Mesothelial cell of epicardium (in vitro differentiated cells): ENCODE measurements at regions not wholly inside any gene's neighbourhood (a gene's known extent, or its start where the extent isn't known, plus 50 kb on each side); places are given as distances from the start of the nearest gene placed in this dataset.
"Not testable (repeated sequence)": the region's sequence is repeated elsewhere in the genome, so short reads cannot be mapped to it uniquely, and the experiment has no call there.

Source experiments
- DNase-seq, 2 experiments: peaks; one replicate each; pipeline ENCODE4 v3.0.0; 2021; ENCODE audit warnings: low spot score in 2 of 2; ENCODE audit not compliant: unreplicated experiment in 2 of 2
- H3K27ac Mint-ChIP-seq: 2 replicates; pipeline ENCODE4 v1.8.0; 2021; ENCODE audit warnings: mixed read lengths
- H3K27me3 Mint-ChIP-seq: 2 replicates; pipeline ENCODE4 v1.8.0; 2021; ENCODE audit warnings: low read depth, mixed read lengths
- H3K36me3 Mint-ChIP-seq: 2 replicates; pipeline ENCODE4 v1.8.0; 2021; ENCODE audit warnings: mixed read lengths
- H3K4me1 Mint-ChIP-seq: 2 replicates; pipeline ENCODE4 v1.8.0; 2021; ENCODE audit warnings: mixed read lengths
- H3K4me3 Mint-ChIP-seq: 2 replicates; pipeline ENCODE4 v1.8.0; 2021; ENCODE audit warnings: mild to moderate bottlenecking, moderate library complexity, mixed read lengths
- H3K9me3 Mint-ChIP-seq: 2 replicates; pipeline ENCODE4 v1.8.0; 2021; ENCODE audit warnings: mixed read lengths
- CTCF ChIP-seq: fragments of 200-600 bp; sonication (generic); IDR thresholded peaks from one replicate; pipeline ENCODE4 v1.5.0; 2021; ENCODE audit warnings: antibody characterized with exemption; ENCODE audit not compliant: unreplicated experiment

DNA sequence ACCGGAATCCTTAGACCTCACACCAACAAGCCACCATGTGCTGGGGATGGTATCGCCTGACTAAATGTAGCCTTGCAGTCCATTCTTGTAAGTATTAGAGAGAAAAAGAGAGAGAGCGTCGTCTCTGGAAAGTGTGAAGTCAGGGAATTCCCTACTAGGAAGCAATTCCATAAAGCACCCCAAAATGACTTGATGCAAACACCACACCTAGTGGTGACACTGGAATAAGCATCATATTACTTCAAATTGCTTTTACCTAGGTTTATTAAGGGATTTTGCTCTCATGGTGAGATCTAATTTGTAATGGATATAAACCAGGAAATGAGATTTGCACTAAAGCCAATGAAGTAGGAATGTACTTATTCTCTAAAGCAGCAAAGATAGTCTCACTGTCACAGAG is 111.4 kb upstream of the METTL9 start:
- not testable (repeated sequence) for H3K9me3 Mint-ChIP-seq, DNase-seq, H3K36me3 Mint-ChIP-seq, H3K27me3 Mint-ChIP-seq, H3K4me3 Mint-ChIP-seq, H3K27ac Mint-ChIP-seq, H3K4me1 Mint-ChIP-seq

GRCh38 chr16:21499046-21499445 is 100.3 kb upstream of the METTL9 start:
- H3K27me3 Mint-ChIP-seq, H3K27ac Mint-ChIP-seq, H3K36me3 Mint-ChIP-seq, H3K4me3 Mint-ChIP-seq, DNase-seq, H3K4me1 Mint-ChIP-seq, H3K9me3 Mint-ChIP-seq: not testable (repeated sequence)

GRCh38 chr16:21501223-21501868 is 98.0 kb upstream of the METTL9 start:
- not testable (repeated sequence) for H3K9me3 Mint-ChIP-seq, H3K36me3 Mint-ChIP-seq, H3K4me1 Mint-ChIP-seq, H3K27me3 Mint-ChIP-seq
- peak overlapping the region; percentile 83 for H3K4me3 Mint-ChIP-seq
- H3K27ac Mint-ChIP-seq, result peak overlapping the region; percentile 97
- DNase-seq, result peak in 1 of 2 experiments; percentile 62

DNA sequence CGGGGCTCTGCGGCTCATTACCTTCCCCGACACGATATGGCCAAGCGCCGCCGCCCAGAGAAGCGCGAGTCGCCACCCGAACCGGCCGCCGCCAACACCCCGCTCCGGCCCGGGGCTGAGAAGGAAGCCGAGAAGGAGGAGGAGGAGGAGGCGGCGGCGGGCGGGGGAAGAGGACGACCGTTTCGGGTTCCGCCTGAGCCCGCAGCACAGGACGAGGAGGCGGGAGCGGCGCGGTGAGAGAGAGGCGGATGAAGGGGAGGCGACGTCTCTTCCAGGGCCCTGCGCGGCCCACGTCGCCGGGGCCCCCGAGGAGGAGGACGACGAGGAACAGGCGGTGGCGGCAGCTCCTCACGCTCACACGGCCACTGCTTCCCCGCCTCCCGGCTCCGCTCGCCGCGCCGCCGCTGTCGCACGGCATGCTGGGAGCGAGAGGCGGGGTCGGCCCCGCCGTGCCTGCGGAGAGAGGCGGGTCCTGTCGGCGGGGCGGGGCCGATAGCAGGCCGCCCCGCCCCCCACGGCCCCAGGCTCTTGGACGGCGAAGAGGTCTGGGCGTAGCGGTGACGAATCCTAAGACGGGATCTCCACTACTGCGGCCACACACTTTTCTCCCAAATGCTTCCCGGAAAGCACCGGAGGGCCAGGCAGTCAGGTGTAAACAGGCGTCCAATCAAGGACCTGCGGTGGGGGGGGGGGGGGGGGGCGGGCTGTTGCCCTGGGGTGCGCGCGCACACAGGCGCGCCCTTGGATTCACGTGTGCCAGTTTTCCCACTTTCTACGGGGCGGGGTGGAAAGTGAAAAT is 97.3 kb upstream of the METTL9 start:
- peak overlapping the region; percentile 83 for H3K4me3 Mint-ChIP-seq
- H3K9me3 Mint-ChIP-seq, result no peaks in the 10 kb centered on the region
- H3K27ac Mint-ChIP-seq, result peak overlapping the region; percentile 97
- H3K4me1 Mint-ChIP-seq, result peaks cover 1% of the 10 kb centered on the region
- no peaks in the 10 kb centered on the region for H3K27me3 Mint-ChIP-seq
- no peak for TF ChIP-seq CTCF
- H3K36me3 Mint-ChIP-seq, result no peaks in the 10 kb centered on the region
- peak; percentile 93 to 98 for DNase-seq

GRCh38 chr16:21503574-21503920 is 95.8 kb upstream of the METTL9 start:
- DNase-seq, H3K36me3 Mint-ChIP-seq, H3K27me3 Mint-ChIP-seq, H3K9me3 Mint-ChIP-seq: not testable (repeated sequence)
- Mint-ChIP-seq H3K27ac (peak overlapping the region; percentile 95), H3K4me3 (peak overlapping the region; percentile 83), H3K4me1 (peaks cover 12% of the 10 kb centered on the region)

DNA sequence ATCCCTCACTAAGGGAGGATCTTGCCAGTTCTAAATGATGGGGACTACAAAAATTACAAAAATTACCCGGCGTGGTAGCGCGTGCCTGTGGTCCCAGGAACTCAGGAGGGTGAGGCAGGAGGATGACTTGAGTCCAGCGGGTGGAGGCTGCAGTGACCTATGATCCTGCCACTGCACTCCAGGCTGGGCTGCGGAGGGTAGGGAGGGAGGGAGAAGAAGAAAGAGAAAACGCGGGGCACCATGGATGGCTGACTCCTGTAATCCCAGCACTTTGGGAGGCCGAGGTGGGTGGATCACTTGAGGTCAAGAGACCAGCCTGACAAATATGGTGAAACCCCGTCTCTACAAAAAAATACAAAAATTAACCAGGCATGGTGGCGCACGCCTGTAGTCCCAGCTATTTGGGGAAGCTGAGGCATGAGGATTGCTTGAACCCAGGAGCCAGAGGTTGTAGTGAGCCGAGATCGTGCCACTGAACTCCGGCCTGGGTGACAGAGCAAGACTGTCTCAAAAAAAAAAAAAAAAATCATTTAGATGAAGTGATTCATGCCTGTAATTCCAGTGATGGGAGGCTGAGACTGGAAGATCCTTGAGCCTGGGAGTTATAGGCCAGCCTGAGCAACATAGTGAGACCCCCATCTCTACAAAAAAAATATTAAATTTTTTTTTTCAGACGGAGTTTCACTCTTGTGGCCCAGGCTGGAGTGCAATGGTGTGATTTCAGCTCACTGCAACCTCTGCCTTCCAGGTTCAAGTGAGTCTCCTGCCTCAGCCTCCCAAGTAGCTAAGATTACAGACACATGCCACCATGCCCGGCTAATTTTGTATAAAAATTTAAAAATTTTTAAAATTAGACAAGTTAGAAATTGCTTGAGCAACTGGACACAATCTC is 95.2 kb upstream of the METTL9 start:
- H3K36me3 Mint-ChIP-seq, H3K27me3 Mint-ChIP-seq, H3K9me3 Mint-ChIP-seq: not testable (repeated sequence)
- peak overlapping the region; percentile 95 for H3K27ac Mint-ChIP-seq
- H3K4me1 Mint-ChIP-seq, result peaks cover 18% of the 10 kb centered on the region
- peak in 1 of 2 experiments; percentile 35 for DNase-seq
- H3K4me3 Mint-ChIP-seq, result peak overlapping the region; percentile 83

- H3K4me3 Mint-ChIP-seq, H3K9me3 Mint-ChIP-seq, H3K27me3 Mint-ChIP-seq, H3K36me3 Mint-ChIP-seq: not testable (repeated sequence)
- DNase-seq, result peak in 1 of 2 experiments; percentile 36
- H3K4me1 Mint-ChIP-seq, result peaks cover 20% of the 10 kb centered on the region
- peak overlapping the region; percentile 1 for H3K27ac Mint-ChIP-seq
These were observed 93.4 kb upstream of the METTL9 start for GRCh38 chr16:21505751-21506520.

GRCh38 chr16:21506857-21507456 is 92.4 kb upstream of the METTL9 start:
- H3K27ac Mint-ChIP-seq, result peak overlapping the region; percentile 25
- not testable (repeated sequence) for H3K4me3 Mint-ChIP-seq, H3K9me3 Mint-ChIP-seq, H3K27me3 Mint-ChIP-seq, H3K36me3 Mint-ChIP-seq
- DNase-seq, result peak in 1 of 2 experiments; percentile 39
- peaks cover 29% of the 10 kb centered on the region for H3K4me1 Mint-ChIP-seq

GRCh38 chr16:21507631-21508305 is 91.6 kb upstream of the METTL9 start:
- not testable (repeated sequence) for H3K4me3 Mint-ChIP-seq, H3K9me3 Mint-ChIP-seq, H3K36me3 Mint-ChIP-seq, H3K27me3 Mint-ChIP-seq
- peaks cover 36% of the 10 kb centered on the region for H3K4me1 Mint-ChIP-seq
- peak in 1 of 2 experiments; percentile 37 for DNase-seq
- H3K27ac Mint-ChIP-seq, result peak overlapping the region; percentile 82

- H3K9me3 Mint-ChIP-seq, H3K4me3 Mint-ChIP-seq, H3K27me3 Mint-ChIP-seq, H3K36me3 Mint-ChIP-seq: not testable (repeated sequence)
- DNase-seq, result peak in 1 of 2 experiments; percentile 37
- peak overlapping the region; percentile 11 for H3K27ac Mint-ChIP-seq
- H3K4me1 Mint-ChIP-seq, result peaks cover 43% of the 10 kb centered on the region
These were observed 90.5 kb upstream of the METTL9 start for GRCh38 chr16:21508661-21509436.
